Activated CD8-positive, alpha-beta T cell treated with anti-CD3 and anti-CD28 coated beads for 36 hours (primary cell): ENCODE measurements at regions not wholly inside any gene's neighbourhood (a gene's known extent, or its start where the extent isn't known, plus 50 kb on each side); places are given as distances from the start of the nearest gene placed in this dataset.

Experiments
- ATAC-seq: fragments of 200-7000 bp; cut with Tn5 transposase; one replicate; pipeline ENCODE4 v1.10.0; 2021; ENCODE audit warnings: mild to moderate bottlenecking, moderate library complexity
- CTCF ChIA-PET: fragments of 350-600 bp; sonication (Branson Sonifier 250); formaldehyde crosslinking; loops from one replicate; lab custom pipeline; 2021; ENCODE audit warnings: antibody characterized with exemption; lab: Charles Lee
- POLR2A ChIA-PET: fragments of 350-600 bp; sonication (Branson Sonifier 250); formaldehyde crosslinking; loops from one replicate; lab custom pipeline; 2021; ENCODE audit warnings: antibody characterized with exemption; lab: Charles Lee
- DNase-seq: peaks from one replicate; pipeline ENCODE4 v3.0.0-alpha.2; 2020
- H3K27ac Mint-ChIP-seq: one replicate; pipeline ENCODE4 v1.8.0; 2021; ENCODE audit warnings: mild to moderate bottlenecking, mixed read lengths
- H3K27me3 Mint-ChIP-seq: one replicate; pipeline ENCODE4 v1.8.0; 2021; ENCODE audit warnings: mixed read lengths
- H3K36me3 Mint-ChIP-seq: one replicate; pipeline ENCODE4 v1.8.0; 2021; ENCODE audit warnings: low read depth, mixed read lengths
- H3K4me1 Mint-ChIP-seq: one replicate; pipeline ENCODE4 v1.8.0; 2021; ENCODE audit warnings: low read depth, mixed read lengths
- H3K4me3 Mint-ChIP-seq: one replicate; pipeline ENCODE4 v1.8.0; 2021; ENCODE audit warnings: mild to moderate bottlenecking, moderate library complexity, mixed read lengths
- H3K9me3 Mint-ChIP-seq: one replicate; pipeline ENCODE4 v1.8.0; 2021; ENCODE audit warnings: mixed read lengths
- intact Hi-C: fragments of 100-400 bp; cut with micrococcal nuclease; formaldehyde crosslinking; loops from one replicate; pipeline ENCODE4 v1.10.0; 2022
- TF ChIP-seq, protein P1 (sequence below): fragments of 200-600 bp; IDR thresholded peaks from one replicate; pipeline ENCODE4 v1.8.0; 2022; ENCODE audit warnings: antibody characterized with exemption, mild to moderate bottlenecking

DNA sequence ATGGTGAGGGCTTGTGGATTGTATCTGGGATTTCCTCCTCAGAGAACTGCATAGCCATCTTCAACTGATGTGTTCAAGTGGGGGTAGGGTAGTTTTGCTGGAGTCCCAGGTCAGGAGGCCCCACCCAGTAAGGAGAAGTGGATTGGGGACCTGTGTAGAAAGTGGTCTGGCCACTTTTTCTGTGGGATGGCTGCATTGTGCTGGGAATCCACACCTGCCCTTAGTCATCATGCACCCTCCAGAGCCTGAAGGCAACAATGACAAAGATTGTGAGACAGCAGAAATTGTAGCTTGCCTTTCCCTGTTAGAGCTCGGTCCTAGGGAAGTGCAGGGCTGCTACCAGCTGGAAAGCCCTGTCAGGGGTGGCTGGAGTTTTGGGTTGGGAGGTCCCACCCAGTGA is 255.4 kb downstream of the NDFIP2 start:
- ChIA-PET POLR2A (no interaction called here), CTCF (interaction anchor here (0.9 kb wide), 1 partner anchor 56 kb away, joined by 3 read pairs; no protein-coding TSS in a partner anchor)
- Mint-ChIP-seq H3K9me3 (no peaks in the 10 kb centered on the region), H3K27me3 (peaks cover 2% of the 10 kb centered on the region), H3K36me3 (no peaks in the 10 kb centered on the region), H3K27ac (no peak overlapping the region), H3K4me1 (no peaks in the 10 kb centered on the region), H3K4me3 (no peak overlapping the region)
- intact Hi-C loops = no loop called here
- DNase-seq = no peak
- TF ChIP-seq, protein P1, sequence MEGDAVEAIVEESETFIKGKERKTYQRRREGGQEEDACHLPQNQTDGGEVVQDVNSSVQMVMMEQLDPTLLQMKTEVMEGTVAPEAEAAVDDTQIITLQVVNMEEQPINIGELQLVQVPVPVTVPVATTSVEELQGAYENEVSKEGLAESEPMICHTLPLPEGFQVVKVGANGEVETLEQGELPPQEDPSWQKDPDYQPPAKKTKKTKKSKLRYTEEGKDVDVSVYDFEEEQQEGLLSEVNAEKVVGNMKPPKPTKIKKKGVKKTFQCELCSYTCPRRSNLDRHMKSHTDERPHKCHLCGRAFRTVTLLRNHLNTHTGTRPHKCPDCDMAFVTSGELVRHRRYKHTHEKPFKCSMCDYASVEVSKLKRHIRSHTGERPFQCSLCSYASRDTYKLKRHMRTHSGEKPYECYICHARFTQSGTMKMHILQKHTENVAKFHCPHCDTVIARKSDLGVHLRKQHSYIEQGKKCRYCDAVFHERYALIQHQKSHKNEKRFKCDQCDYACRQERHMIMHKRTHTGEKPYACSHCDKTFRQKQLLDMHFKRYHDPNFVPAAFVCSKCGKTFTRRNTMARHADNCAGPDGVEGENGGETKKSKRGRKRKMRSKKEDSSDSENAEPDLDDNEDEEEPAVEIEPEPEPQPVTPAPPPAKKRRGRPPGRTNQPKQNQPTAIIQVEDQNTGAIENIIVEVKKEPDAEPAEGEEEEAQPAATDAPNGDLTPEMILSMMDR = no peak
- ATAC-seq = no peak

DNA sequence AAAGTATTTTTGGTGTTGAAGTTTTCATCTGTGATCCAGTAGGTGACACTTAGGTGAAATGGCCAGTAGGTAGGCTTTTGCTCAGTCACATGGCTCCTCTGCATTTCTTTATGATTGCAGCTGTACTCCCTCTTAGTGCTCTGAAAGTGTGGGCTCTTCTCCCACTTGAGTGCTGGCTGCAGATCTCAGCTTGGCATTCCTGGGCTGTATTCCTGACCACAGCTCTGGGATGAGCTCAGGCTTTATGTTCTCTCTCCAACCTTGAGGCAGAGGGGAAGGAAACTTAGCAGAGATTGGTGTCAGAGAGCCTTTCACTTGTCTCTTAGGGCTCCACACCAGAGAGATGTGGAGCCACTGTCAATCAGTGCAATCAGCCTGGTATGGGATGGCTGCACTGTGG is 254.3 kb downstream of the NDFIP2 start:
- no peak for ATAC-seq
- ChIA-PET POLR2A (no interaction called here), CTCF (no interaction called here)
- no peak overlapping the region for H3K4me3 Mint-ChIP-seq
- no peaks in the 10 kb centered on the region for H3K4me1 Mint-ChIP-seq
- no peak overlapping the region for H3K27ac Mint-ChIP-seq
- intact Hi-C loops = no loop called here
- TF ChIP-seq, protein P1 = no peak
- H3K9me3 Mint-ChIP-seq = no peaks in the 10 kb centered on the region
- no peaks in the 10 kb centered on the region for H3K36me3 Mint-ChIP-seq
- peaks cover 2% of the 10 kb centered on the region for H3K27me3 Mint-ChIP-seq
- DNase-seq = no peak

DNA sequence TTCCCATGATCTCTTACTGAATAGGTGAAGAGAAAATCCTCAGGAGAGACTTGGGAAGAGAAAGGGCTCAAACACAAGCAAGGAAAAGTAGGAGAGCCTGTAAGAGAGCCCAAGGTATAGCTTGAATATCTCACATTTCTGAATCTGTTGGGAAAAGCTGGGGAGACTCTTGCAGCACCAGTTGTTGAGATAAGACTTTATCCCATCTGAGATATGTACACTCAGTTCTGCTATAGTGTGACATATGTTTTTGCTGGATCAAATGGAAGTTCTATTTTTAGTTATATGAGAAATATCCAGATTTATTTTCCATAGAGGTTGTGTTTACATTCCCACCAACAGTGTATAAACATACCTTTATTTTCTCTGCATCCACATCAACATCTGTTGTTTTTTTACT is 246.1 kb downstream of the NDFIP2 start:
- ATAC-seq (no peak), DNase-seq (no peak)
- no peaks in the 10 kb centered on the region for H3K9me3 Mint-ChIP-seq
- POLR2A ChIA-PET = no interaction called here
- no peaks in the 10 kb centered on the region for H3K4me1 Mint-ChIP-seq
- TF ChIP-seq, protein P1 = no peak
- intact Hi-C loops = no loop called here
- CTCF ChIA-PET = no interaction called here
- no peaks in the 10 kb centered on the region for H3K27me3 Mint-ChIP-seq
- no peaks in the 10 kb centered on the region for H3K36me3 Mint-ChIP-seq
- H3K27ac Mint-ChIP-seq = no peak overlapping the region
- H3K4me3 Mint-ChIP-seq = no peak overlapping the region

DNA sequence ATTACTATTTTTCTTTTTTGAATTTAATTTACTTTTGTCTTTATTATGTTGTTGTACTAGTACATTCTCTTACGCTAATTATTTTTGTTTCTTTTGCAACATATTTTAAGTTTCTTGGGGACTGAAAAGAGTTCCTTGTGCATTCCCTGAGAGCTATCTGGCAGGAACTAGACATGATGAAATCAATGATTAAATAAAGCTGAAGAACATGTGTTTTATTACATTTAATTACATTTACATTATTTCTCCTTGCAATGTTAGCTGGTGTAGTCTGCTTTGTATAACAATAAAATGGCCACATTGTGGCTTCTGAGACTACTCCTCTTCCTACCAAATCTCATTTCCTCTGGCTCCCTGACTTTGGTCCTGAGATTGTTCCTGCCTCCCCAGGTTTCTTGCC is 244.9 kb downstream of the NDFIP2 start:
- Mint-ChIP-seq H3K27ac (no peak overlapping the region), H3K4me3 (no peak overlapping the region)
- ATAC-seq = no peak

DNA sequence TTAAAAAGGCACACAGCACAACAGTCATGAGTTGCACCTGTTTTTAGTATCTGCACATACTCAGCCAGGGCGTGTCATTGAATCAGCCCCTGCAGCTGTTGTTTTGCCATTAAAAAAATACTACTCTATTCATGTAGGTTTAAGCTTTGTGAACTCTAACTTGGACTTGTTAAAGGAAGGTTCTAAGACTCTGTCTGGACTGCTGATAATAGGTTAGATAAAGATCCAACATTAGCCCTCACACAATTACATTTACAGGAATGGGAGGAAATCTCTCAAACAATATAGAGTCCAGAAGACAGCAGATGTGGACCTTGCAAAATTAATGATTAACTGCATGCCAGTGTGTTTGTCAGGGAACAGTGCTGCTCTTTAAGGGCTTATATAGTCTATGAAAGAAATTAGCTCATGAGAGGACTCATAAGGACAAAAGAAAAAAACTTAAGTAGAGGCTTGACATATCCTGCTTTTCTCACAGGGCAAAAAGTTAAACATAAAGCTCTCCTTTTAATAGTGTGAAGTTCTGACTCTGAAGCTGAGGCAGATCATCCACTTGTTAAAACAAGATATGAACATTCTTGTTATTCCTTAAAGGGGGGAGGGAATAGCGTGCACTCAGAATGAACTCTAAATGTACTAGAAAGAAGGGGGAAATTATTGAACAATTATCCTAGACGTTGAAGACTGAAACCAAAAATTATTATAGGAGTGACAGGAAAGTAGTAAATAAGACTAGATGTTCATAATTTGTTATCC is 243.6 kb downstream of the NDFIP2 start:
- H3K27ac Mint-ChIP-seq = no peak overlapping the region
- H3K27me3 Mint-ChIP-seq = no peaks in the 10 kb centered on the region
- H3K4me3 Mint-ChIP-seq = no peak overlapping the region
- ATAC-seq = no peak
- H3K4me1 Mint-ChIP-seq = no peaks in the 10 kb centered on the region
- intact Hi-C loops = no loop called here
- no peak for DNase-seq
- H3K36me3 Mint-ChIP-seq = no peaks in the 10 kb centered on the region
- CTCF ChIA-PET = no interaction called here
- TF ChIP-seq, protein P1 = no peak
- POLR2A ChIA-PET = no interaction called here
- H3K9me3 Mint-ChIP-seq = no peaks in the 10 kb centered on the region

More for the DNA sequence above, 244.9 kb downstream of the NDFIP2 start:
- TF ChIP-seq, protein P1 = no peak
- ChIA-PET CTCF (no interaction called here), POLR2A (no interaction called here)
- Mint-ChIP-seq H3K4me1 (no peaks in the 10 kb centered on the region), H3K27me3 (no peaks in the 10 kb centered on the region), H3K9me3 (no peaks in the 10 kb centered on the region), H3K36me3 (no peaks in the 10 kb centered on the region)
- intact Hi-C loops = no loop called here
- DNase-seq = no peak
